GM12878 (cell line): ENCODE measurements at regions not wholly inside any gene's neighbourhood (a gene's known extent, or its start where the extent isn't known, plus 50 kb on each side); places are given as distances from the start of the nearest gene placed in this dataset.

Experiments used
- ATAC-seq: fragments of 200-7000 bp; cut with Tn5 transposase; 3 replicates; pipeline ENCODE4 v1.9.1; 2020; ENCODE audit warnings: mild to moderate bottlenecking, moderate library complexity
- BruUV-seq: library from RNA; stranded (reverse); fragments of 400-500 nt; replicated peaks from 2 replicates; lab custom pipeline; 2021; lab: Mats Ljungman, UMichigan
- CTCF ChIA-PET: fragments of 300-600 bp; sonication (Branson Sonifier 250); formaldehyde crosslinking; extraction: SDS; loops from one replicate; lab custom pipeline; 2021; ENCODE audit warnings: inconsistent platforms; lab: Yijun Ruan, JAX
- POLR2A ChIA-PET: fragments of 350-600 bp; formaldehyde crosslinking; extraction: SDS; loops from one replicate; lab custom pipeline; 2021; ENCODE audit warnings: inconsistent platforms; lab: Charles Lee
- RAD21 ChIA-PET: fragments of 300-600 bp; sonication (Branson Sonifier 250); formaldehyde crosslinking; loops from one replicate; lab custom pipeline; 2023; ENCODE audit warnings: antibody characterized with exemption; ENCODE audit not compliant: unreplicated experiment; lab: Charles Lee
- SMC1A ChIA-PET: fragments of 300-600 bp; sonication (Branson Sonifier 250); formaldehyde crosslinking; loops from one replicate; lab custom pipeline; 2023; ENCODE audit not compliant: unreplicated experiment, uncharacterized antibody; lab: Charles Lee
- DNase-seq: peaks from one replicate; pipeline ENCODE4 v3.0.0-alpha.2; 2011; ENCODE audit warnings: low read depth, low spot score
- FAIRE-seq: peaks from 3 replicates; lab custom pipeline; 2011; peaks lifted over from hg19 to GRCh38; lab: Jason Lieb, UNC
- H2AFZ ChIP-seq: 2 replicates; pipeline ENCODE4 v1.6.0; 2011; ENCODE audit warnings: low read depth, low read length, control low read depth; ENCODE audit not compliant: control insufficient read depth
- H3K27ac ChIP-seq: 2 replicates; pipeline ENCODE4 v1.5.1; 2011; ENCODE audit warnings: control low read depth; ENCODE audit not compliant: control insufficient read depth, insufficient read depth
- H3K27me3 ChIP-seq, 2 experiments: replicated peaks in 1 of 2; 2 replicates each; pipeline versions ENCODE4 v1.6.0 to v1.6.1; 2011; ENCODE audit warnings: low read length in 1 of 2; ENCODE audit not compliant: control insufficient read depth in 2 of 2, insufficient read depth in 2 of 2
- H3K36me3 ChIP-seq, 2 experiments: 2 replicates each; pipeline ENCODE4 v1.5.1; 2011; ENCODE audit warnings: low read length in 1 of 2; ENCODE audit not compliant: control insufficient read depth in 2 of 2, insufficient read depth in 2 of 2
- H3K4me1 ChIP-seq: 2 replicates; pipeline ENCODE4 v1.6.1; 2011; ENCODE audit warnings: mild to moderate bottlenecking, low read length, moderate library complexity, mixed read lengths; ENCODE audit not compliant: control insufficient read depth, insufficient read depth
- H3K4me2 ChIP-seq: 2 replicates; pipeline ENCODE4 v1.6.0; 2011; ENCODE audit warnings: control low read depth; ENCODE audit not compliant: control insufficient read depth, insufficient read depth
- H3K4me3 ChIP-seq: fragments of 200-600 bp; sonication (generic); 2 replicates; pipeline ENCODE4 v1.5.1; 2016
- H3K79me2 ChIP-seq: 2 replicates; pipeline ENCODE4 v1.6.0; 2011; ENCODE audit warnings: low read length; ENCODE audit not compliant: control insufficient read depth, insufficient read depth
- H3K9ac ChIP-seq: 2 replicates; pipeline ENCODE4 v1.8.0; 2011; ENCODE audit warnings: low read length, control low read depth, mixed read lengths; ENCODE audit not compliant: control insufficient read depth, insufficient read depth
- H3K9me3 ChIP-seq: replicated peaks from 3 replicates; pipeline ENCODE4 v1.5.1; 2011; ENCODE audit warnings: mild to moderate bottlenecking, low read length; ENCODE audit not compliant: control insufficient read depth, insufficient read depth
- H4K20me1 ChIP-seq: 2 replicates; pipeline ENCODE4 v1.6.0; 2011; ENCODE audit not compliant: control insufficient read depth, insufficient read depth
- CBX5 ChIP-seq: sonication (generic); IDR thresholded peaks from 2 replicates; pipeline ENCODE4 v1.6.1; 2016; ENCODE audit warnings: low read depth, moderate library complexity, mild to moderate bottlenecking, inconsistent platforms
- CHD4 ChIP-seq: fragments of 200-600 bp; sonication (generic); IDR thresholded peaks from 2 replicates; pipeline ENCODE4 v1.6.1; 2016; ENCODE audit warnings: mild to moderate bottlenecking
- ETV6 ChIP-seq, 2 experiments: fragments of 450-650 bp in 1 of 2; IDR thresholded peaks in 1 of 2; conservative IDR thresholded peaks in 1 of 2; 2 replicates each; pipeline ENCODE4 v1.6.1; 2014; ENCODE audit warnings: antibody characterized with exemption in 1 of 2, borderline replicate concordance in 1 of 2, low read depth in 1 of 2, mild to moderate bottlenecking in 1 of 2, moderate library complexity in 1 of 2
- KAT2A ChIP-seq: conservative IDR thresholded peaks from 2 replicates; pipeline ENCODE4 v1.6.1; 2011; ENCODE audit warnings: low read depth, low read length; ENCODE audit not compliant: control insufficient read depth
- KDM1A ChIP-seq: fragments of 200-600 bp; sonication (generic); IDR thresholded peaks from 2 replicates; pipeline ENCODE4 v1.6.1; 2016; ENCODE audit warnings: borderline replicate concordance
- MEF2B ChIP-seq: fragments of 450-650 bp; IDR thresholded peaks from 2 replicates; pipeline ENCODE4 v1.6.1; 2018; ENCODE audit warnings: mild to moderate bottlenecking, moderate library complexity; ENCODE audit not compliant: partially characterized antibody, poor library complexity, severe bottlenecking
- MTA3 ChIP-seq: IDR thresholded peaks from 2 replicates; pipeline ENCODE4 v1.6.1; 2012; ENCODE audit warnings: low read length, inconsistent platforms, borderline replicate concordance
- NFYA ChIP-seq: IDR thresholded peaks from 2 replicates; pipeline ENCODE4 v1.6.1; 2011; ENCODE audit warnings: low read depth, mild to moderate bottlenecking, low read length, improper control_type of control experiment, borderline replicate concordance
- NR2C2 ChIP-seq: IDR thresholded peaks from 2 replicates; pipeline ENCODE4 v1.6.1; 2011; ENCODE audit warnings: borderline replicate concordance, low read depth; ENCODE audit not compliant: control insufficient read depth, insufficient read length
- POU2F2 ChIP-seq: IDR thresholded peaks from 3 replicates; pipeline ENCODE4 v1.6.1; 2011; ENCODE audit warnings: low read depth, mild to moderate bottlenecking, low read length, borderline replicate concordance
- RB1 ChIP-seq: fragments of 450-650 bp; formaldehyde crosslinking; IDR thresholded peaks from 2 replicates; pipeline ENCODE4 v1.6.1; 2017; ENCODE audit warnings: mild to moderate bottlenecking, borderline replicate concordance
- RCOR1 ChIP-seq: conservative IDR thresholded peaks from 2 replicates; pipeline ENCODE4 v1.6.1; 2012; ENCODE audit warnings: low read depth, low read length, improper control_type of control experiment
- SP1 ChIP-seq: IDR thresholded peaks from one replicate; pipeline ENCODE4 v1.6.1; 2011; ENCODE audit warnings: low read depth, low read length
- SRF ChIP-seq, 2 experiments: IDR thresholded peaks; 2 replicates each; pipeline ENCODE4 v1.6.1; 2011; ENCODE audit warnings: low read depth in 2 of 2, low read length in 2 of 2, mild to moderate bottlenecking in 1 of 2, moderate library complexity in 1 of 2
- TARDBP ChIP-seq: IDR thresholded peaks from 2 replicates; pipeline ENCODE4 v1.6.1; 2016; ENCODE audit warnings: borderline replicate concordance
- TBL1XR1 ChIP-seq: IDR thresholded peaks from 2 replicates; pipeline ENCODE4 v1.6.1; 2012; ENCODE audit warnings: low read depth, low read length, improper control_type of control experiment
- YY1 ChIP-seq: IDR thresholded peaks from 2 replicates; pipeline ENCODE4 v1.6.1; 2011; ENCODE audit warnings: low read depth, mild to moderate bottlenecking, low read length
- ZNF24 ChIP-seq: fragments of 450-650 bp; IDR thresholded peaks from 2 replicates; pipeline ENCODE4 v1.6.1; 2017; ENCODE audit warnings: antibody characterized with exemption, mild to moderate bottlenecking
- ZSCAN29 ChIP-seq: fragments of 450-650 bp; IDR thresholded peaks from 2 replicates; pipeline ENCODE4 v1.6.1; 2017; ENCODE audit warnings: mild to moderate bottlenecking, moderate library complexity
- WGBS: methylation state at CpG from one replicate; pipeline ENCODE4 v1.1.6; 2016; ENCODE audit warnings: low lambda C conversion rate; ENCODE audit not compliant: insufficient replicate concordance, insufficient coverage; ENCODE audit errors: missing lambda C conversion rate; 5-methylcytosine and 5-hydroxymethylcytosine counted together
- in situ Hi-C: fragments of 300-500 bp; cut with MboI; formaldehyde crosslinking; loops from 9 replicates; pipeline ENCODE4 v1.14.3; 2018; ENCODE audit warnings: mixed read lengths
- intact Hi-C: fragments of 100-400 bp; cut with micrococcal nuclease; formaldehyde crosslinking; loops from one replicate; pipeline ENCODE4 v1.14.2; 2022; ENCODE audit not compliant: unreplicated experiment
- TF ChIP-seq, protein P1 (sequence below): fragments of 450-650 bp; IDR thresholded peaks from 2 replicates; pipeline ENCODE4 v1.6.1; 2018; ENCODE audit warnings: borderline replicate concordance, mild to moderate bottlenecking; ENCODE audit not compliant: partially characterized antibody

DNA sequence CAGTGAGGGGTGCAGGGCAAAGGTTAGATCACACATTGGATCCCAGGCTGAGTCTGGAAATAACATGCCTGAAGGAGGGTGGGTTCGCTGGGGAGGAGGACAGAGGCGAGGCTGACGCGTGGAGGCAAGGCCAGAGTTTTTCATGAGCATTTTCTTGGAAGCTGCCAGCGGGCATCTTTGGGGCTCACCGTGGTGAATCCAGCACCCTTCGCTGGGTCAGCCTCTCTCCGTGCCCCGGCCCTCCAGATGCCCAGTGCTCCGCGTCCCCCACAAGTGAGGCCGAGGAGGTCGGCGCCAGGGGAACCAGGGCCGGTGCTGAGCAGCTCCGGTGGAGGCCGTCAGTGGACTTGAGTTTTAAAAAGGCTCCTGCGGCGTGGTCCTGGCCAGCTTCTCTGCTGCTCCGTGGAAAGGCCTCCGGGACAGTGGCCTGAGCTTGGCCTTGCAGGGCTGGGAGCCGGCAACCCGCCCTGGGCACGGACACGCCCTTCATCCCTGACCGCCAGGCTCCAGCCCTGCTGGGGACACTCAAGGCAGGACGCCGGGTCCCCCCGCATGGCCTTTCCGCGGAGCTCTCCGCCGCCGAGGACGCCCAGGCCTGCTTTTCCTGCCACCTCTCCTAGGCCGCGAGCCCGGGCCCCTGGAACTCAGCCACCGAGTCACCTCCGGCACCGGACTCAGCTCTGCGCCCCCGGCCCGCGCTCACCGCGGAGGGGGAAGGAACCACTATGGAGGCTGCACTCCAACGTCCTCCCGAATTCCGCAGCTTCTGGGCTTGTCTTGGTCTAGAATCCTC is 114.3 kb downstream of the THBS2 start:
- RAD21 ChIA-PET, result no interaction called here
- no peak for FAIRE-seq
- Histone ChIP-seq H3K27me3 (no peaks in the 10 kb centered on the region), H3K79me2 (no peaks in the 10 kb centered on the region), H3K9me3 (no peaks in the 10 kb centered on the region; the same call in 2 of the 3 replicates), H2AFZ (no peak overlapping the region), H3K4me3 (no peak overlapping the region), H3K4me1 (no peaks in the 10 kb centered on the region), H4K20me1 (no peaks in the 10 kb centered on the region), H3K27ac (no peak overlapping the region), H3K4me2 (no peak overlapping the region), H3K9ac (no peak overlapping the region), H3K36me3 (no peaks in the 10 kb centered on the region)
- WGBS, result 68% methylated on average over 43 of the region's 50 CpGs
- ATAC-seq, result no peak
- no peak for TF ChIP-seq SP1
- no peak for TF ChIP-seq TARDBP
- no peak for TF ChIP-seq CBX5
- TF ChIP-seq YY1, result no peak
- no peak for TF ChIP-seq MEF2B
- TF ChIP-seq, protein P1, sequence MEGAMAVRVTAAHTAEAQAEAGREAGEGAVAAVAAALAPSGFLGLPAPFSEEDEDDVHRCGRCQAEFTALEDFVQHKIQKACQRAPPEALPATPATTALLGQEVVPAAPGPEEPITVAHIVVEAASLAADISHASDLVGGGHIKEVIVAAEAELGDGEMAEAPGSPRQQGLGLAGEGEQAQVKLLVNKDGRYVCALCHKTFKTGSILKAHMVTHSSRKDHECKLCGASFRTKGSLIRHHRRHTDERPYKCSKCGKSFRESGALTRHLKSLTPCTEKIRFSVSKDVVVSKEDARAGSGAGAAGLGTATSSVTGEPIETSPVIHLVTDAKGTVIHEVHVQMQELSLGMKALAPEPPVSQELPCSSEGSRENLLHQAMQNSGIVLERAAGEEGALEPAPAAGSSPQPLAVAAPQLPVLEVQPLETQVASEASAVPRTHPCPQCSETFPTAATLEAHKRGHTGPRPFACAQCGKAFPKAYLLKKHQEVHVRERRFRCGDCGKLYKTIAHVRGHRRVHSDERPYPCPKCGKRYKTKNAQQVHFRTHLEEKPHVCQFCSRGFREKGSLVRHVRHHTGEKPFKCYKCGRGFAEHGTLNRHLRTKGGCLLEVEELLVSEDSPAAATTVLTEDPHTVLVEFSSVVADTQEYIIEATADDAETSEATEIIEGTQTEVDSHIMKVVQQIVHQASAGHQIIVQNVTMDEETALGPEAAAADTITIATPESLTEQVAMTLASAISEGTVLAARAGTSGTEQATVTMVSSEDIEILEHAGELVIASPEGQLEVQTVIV, result no peak
- no peak for TF ChIP-seq TBL1XR1
- no peak for TF ChIP-seq ZNF24
- TF ChIP-seq KAT2A, result no peak
- no peak for TF ChIP-seq SRF (IDR thresholded peaks at IDR 0.05; ENCODE audit: low read depth in 2 of 2, low read length in 2 of 2)
- TF ChIP-seq ZSCAN29, result no peak
- no peak for TF ChIP-seq MTA3
- no peak for TF ChIP-seq RCOR1
- TF ChIP-seq NR2C2, result no peak
- TF ChIP-seq KDM1A, result no peak
- TF ChIP-seq RB1, result no peak
- TF ChIP-seq NFYA, result no peak
- no peak for TF ChIP-seq CHD4
- TF ChIP-seq ETV6 (conservative IDR thresholded peaks at IDR 0.05 in 1 of 2, IDR thresholded peaks at IDR 0.05 in 1 of 2; ENCODE audit: borderline replicate concordance in 1 of 2, low read depth in 1 of 2), result no peak
- no peak for TF ChIP-seq POU2F2
- intact Hi-C loops, result no loop called here
- POLR2A ChIA-PET, result no interaction called here
- no TSS peak for BruUV-seq
- no peak for DNase-seq
- CTCF ChIA-PET, result no interaction called here
- in situ Hi-C loops, result no loop called here
- SMC1A ChIA-PET, result no interaction called here
